GDM1 (cell line): ENCODE measurements at regions not wholly inside any gene's neighbourhood (a gene's known extent, or its start where the extent isn't known, plus 50 kb on each side); places are given as distances from the start of the nearest gene placed in this dataset.

Experiments used
- DNase-seq: peaks from one replicate; lab custom pipeline; 2025; lab: John Stamatoyannopoulos, UW

DNA sequence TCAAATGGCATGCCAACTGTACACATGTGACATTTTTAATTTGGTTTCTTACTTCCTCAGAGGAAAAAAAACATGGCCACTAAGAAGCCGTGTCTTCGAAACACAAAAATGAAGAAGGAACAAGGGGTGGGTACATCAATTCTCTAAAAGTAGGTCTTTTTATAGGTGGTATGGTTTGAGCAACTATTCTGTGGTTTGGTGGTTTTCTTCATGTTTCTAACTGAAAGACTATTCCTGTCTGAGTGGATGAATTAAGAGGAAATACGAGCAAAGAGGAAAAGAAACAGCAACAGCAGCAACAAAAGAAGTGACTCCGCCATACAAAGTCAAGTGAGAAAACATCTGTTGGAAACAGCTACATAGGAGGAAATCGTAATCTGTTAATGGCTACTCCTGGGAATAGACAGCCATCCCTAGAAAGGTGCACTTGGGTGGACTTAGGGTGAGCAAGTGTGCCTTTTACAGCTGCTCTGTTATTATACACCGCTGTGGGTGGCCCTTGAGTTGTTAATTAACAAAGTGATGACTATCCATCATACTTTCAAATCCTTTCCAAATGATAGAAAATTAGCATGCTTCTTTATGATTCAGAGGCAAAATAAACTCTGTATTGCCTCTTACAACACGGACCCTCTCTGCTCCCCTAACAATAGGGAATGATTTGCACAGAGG, 575.8 kb downstream of the TLE1 start:
- peak; percentile 79 for DNase-seq

DNA sequence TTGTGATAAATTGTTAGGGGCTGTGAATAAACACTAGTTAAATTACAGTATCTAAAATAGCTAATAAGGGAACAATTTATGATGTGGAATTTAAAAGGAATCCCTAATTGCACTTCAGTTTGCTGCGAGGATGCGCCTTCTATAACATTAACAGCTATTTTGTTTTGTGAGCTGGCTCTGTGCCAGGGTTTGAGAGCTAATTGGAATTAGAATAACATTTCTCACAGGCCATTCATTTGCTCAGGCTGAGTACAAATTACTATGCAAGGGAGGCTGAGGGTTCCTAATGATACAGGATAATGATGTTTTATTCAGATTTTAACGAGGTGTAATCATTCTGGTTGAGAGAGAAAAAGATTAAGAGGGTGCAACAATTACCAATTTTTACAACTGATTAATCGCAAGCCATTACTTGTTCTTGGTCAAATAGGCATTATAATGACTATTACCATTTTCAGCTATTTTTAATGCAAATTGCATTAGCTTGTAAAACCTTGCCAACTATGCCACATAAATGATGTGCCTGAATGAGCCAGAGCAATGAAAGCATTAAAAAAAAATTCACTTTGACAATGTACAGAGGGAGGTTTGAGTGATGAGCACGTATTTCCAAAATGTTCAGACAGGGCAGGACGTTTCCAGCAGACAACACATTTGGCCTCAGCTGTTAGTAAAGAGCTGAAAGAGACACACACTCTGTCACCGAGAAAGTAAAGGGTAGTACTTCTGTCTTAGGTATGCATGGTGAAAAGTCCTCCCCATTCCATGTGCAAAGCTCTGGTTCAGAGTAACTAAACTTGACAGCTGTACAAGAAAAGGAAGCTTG, 576.5 kb downstream of the TLE1 start:
- DNase-seq, result no peak

DNA sequence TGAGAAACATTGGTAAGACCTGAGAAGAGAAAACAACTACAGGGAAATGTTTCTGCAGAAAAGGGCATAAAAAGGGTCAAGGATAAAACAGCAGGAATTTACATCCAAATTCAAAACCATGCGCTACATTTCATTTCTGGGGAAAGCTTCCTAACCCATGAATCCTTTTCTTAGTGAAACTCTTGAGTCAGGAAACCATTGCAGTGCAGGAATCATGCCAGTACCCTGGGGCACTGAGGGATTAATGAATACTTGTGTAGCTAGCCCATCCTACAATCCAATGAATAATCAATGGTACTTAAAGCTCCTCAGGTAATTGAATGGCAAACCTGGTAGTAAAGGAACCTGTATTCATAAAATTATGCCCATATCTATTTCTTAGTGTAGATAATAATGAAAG, 580.5 kb downstream of the TLE1 start:
- DNase-seq, result no peak

DNA sequence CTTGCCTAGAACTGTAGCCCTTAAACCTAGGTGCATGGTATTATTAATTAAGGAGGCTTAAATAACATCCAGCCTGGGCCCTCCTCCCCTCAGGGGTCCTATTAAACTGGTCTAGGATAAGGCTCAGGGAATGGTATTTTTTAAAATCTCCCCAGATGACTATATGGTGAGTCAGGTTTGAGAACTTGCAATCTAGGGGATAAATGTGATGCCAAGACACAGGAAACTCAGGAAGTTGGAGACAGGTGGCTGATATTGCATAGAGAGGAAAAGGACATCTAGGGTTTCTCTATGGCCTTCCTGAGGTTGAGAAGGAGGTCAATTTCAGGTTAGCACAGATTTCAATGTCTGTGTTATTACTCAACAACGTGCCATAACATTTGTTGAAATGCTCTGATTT, 581.0 kb downstream of the TLE1 start:
- no peak for DNase-seq

DNA sequence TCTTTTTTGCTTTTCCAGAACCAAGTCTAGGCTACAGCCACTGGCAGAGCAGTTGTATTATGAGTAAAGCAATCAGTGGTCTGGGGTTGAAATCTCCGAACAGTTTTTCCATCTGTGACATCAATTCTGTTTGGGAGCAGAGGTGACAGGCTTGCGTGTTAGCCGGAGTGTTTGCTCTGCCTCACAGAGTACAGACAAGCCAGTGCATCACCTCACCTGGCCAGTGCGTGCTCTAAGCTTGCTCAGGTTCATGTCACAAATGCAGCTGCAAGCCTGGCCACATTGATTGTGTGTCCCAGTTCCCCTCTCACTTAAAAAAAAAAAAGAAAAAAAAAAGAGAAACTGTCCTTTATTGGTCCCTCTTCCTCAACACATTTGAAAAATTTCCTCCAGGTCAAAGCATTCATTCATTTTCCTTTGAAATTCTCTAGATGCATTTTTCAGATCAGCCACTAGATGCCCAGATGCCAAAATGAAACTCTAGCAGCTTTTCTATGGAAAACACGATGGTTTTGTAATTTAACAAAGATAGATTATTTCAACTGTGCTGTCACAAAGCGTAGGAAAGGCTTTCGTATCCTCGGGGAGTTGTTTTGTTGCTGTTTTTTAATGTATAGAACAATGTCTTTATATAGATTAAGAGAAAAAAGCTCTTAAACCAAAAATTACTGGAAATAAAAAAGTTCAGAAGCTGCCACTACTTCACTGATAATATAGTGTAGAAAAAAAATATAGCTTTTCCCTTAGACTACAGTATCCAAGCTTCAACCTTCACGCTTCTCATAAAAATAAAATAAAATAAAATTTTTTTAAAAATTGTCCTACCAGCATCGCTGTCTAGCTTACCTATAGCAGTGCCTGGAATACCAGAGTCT, 585.5 kb downstream of the TLE1 start:
- DNase-seq, result no peak

DNA sequence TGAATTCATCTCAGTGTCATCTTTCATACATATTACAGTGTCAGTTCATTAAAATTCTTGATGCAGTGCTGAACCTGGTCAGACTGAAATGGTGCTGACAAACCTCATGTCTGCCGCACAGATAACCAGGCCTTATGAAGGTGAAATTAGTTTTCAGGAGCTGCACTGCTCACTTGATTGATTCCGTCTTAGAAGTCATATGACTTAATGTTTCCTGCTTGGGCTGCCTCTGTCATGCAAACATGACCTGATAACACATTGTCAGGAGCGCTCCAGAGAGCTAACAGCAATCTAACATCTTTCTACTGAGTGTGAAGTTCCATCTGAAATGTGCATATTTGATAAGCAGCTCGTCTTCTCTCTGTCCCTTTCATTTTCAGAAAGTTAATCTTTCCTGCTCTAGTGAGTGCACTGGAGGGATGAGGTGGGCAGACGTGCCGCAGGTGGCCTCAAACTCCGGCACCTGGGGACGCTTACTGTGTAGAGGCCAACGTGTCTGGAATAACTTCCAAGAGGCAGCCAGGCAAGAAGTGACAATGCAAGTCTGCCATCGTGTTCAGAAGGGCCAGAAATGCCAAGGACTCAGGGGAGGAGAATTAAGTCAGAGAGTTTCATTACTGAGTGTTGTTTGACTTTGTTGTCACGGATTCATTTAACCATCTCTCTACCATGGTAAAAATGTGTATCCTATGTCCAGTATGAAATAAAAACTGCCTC, 592.1 kb downstream of the TLE1 start:
- no peak for DNase-seq

DNA sequence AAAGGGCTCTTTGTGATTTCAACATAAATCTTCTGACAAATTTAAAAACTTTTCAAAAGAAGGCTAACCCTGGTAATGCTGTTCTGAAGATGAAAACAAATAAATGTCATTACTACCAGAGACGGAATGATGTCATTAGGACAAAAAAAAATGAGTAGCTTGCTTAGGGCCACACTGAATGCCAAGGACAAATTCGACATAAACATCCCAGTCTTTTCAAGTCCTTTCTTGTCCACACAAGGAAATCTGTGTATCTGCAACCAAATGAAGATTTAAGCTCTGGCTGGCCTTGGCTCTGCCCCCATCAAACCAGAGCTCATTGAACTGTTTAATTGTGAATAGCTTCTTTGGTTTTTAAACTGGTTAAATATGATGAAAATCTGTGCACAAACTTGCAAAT, 592.7 kb downstream of the TLE1 start:
- DNase-seq, result no peak

DNA sequence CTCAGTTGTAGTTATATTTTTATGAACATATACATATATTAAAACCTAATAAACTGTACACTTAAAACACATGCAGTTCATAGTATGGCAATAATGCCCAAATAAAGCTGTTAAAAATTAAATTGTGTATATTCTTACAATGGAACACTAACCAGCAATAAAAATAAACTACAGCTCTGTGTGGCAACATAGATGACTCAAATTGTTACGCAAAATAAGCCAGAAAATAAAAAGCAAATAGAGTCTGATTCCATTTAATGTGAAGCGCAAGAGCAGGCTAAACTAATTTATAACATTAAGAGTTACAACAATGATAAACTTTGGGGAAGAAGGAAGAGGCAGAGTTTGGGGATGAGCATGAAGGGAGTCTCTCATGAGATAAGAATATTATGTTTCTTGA, 597.3 kb downstream of the TLE1 start:
- no peak for DNase-seq

DNA sequence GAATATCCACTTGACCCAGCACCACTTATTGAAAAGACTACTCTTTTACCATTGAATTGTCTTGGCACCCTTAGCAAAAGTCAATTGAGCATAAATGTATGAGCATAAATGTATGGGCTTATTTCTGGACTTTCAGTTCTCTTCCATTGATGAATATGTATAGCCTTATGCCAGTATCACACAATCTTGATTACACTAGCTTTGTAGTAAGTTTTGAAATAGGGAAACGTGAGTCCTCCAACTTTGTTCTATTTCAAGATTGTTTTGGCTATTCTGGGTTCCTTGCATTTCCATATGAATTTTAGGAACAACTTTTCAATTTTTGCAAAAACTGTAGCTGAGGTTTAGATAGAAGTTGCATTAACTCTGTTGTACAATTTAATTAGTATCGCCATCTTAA, 601.0 kb downstream of the TLE1 start:
- DNase-seq, result no peak

DNA sequence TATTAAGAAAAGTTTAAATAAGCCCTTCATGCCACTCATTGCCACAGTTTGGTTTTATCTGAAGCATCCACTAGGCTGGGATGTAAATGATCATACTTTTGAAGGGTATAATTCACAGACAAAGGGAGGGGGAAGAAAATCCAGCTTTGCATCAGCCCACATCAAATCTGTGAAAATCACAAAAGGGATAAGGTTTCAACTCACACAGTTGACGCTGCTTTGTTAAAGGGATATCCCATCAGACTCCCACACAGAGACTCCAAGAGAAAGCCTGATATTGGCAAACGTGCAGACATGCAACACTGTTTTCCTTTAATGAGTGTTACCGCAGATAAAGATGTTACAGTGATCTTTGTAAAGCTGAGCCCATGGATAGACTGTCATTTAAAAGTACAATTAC, 602.9 kb downstream of the TLE1 start:
- no peak for DNase-seq

DNA sequence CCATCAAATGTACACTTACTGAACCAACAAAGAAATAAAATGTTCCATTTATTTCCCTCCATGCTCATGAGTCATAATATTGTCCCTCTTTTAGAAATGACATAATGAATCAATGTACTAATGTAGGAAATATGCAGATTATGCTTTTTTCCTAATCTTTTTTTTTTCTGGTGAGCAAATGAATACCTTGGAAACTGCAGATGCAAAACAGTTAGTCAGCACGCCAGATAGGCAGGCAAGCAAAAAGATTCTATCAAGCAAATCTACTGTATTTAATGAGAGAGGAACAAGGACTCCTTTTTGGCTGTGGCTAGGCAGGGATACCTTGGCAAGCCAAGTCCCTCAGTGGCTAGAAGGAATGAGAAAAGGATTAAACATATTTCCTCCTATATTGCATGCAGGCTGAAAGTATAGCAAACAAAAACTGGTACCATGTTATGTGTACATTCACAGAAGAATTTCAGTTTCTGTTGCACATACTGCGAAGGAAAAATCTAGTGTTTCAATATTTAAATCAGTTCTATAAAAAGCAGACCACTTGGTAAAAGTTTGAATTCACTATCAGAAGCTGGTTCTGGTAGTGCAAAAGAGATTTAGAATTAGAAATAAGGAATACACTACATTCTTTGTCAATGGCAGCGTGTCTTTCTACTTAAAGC, 605.4 kb downstream of the TLE1 start:
- no peak for DNase-seq

DNA sequence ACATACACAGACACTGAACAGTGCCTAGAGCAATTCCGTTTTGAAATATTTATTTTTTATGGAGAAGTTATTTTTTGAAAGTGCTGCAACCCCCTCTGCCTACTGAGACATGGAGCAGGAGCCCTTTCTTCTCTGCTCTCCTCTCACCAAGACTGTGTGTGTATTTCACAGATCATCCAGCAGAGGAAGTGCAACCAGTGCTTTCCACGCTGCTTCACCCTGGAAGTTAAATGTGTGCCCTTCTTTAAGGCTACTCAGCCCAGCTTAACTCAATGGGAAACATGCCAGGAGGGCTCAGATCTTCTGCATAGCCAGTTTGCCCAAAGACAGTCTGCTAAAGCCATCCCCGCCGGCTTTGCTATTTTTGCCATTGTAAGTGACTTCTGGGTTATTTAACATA, 606.3 kb downstream of the TLE1 start:
- DNase-seq, result no peak

DNA sequence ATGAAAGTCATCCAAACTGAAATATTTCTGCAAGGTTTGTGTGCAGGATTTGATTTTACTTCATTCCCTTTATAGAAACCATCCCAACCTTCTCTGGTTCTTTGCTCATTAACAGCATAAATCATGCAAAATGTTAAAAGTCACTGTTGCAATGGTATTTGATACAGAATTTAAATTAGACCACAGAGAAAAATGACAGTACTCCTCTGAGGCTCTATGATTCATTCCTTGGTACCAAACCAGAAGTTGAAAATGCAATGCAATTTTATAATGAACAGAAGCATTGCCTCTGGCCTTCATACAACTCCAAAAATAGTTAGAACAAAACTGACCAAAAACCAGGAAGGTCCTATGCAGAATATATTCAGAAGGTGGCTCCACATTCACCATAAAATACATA, 607.1 kb downstream of the TLE1 start:
- DNase-seq, result no peak

DNA sequence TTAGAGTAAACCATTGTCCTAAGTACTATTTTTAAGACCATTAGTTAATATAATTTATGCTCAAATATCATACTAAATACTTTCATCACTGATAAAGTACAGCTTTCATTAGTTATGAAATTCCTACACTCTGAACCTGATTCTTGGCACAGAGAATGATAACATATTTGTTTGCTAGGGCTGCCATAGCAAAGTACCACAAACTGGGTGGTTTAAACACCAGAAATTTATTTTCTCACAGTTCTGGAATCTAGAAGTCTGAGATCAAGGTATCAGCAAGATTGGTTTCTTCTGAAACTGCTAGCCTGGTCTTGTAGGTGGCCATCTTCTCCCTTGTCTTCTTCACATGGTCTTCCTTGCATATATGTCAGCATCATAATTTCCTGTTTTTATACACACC, 608.4 kb downstream of the TLE1 start:
- DNase-seq, result no peak

DNA sequence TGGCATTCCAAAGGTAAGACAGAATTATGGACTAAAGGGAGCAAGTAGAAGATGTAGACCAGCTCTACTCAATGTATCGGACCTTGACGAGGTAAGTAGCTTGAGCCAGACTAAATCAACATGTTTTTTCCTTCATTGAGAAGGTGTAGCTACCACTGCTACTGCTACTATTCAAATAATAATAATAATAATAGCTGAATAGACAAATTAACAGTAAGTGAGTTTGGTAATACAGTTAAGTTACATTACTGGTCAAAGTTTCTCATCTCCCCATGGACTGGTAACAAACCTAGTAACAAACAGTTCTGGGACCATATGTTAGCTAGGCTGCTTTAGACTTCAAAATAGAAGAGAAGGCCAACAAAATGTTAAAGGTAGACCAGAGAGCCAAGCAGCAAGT, 609.2 kb downstream of the TLE1 start:
- DNase-seq, result no peak

DNA sequence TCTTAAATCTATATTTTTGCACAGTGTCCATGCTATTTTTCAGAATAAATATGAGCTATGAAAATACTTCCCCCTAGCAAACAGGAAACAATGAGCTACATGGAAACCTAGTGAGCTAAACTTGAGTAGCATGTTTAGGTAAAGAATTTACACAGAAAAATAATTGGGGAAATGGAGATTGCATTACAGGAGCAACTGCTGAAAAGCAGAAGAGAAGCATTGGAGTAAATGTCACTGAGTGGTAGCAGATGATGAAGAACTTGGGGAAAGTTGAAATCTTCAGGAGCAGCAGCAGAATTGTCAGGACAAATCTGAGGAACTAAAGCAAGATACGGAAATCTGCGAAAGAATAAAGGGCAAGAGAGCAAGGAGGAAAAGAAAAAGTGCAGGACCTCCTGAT, 610.3 kb downstream of the TLE1 start:
- DNase-seq, result no peak

DNA sequence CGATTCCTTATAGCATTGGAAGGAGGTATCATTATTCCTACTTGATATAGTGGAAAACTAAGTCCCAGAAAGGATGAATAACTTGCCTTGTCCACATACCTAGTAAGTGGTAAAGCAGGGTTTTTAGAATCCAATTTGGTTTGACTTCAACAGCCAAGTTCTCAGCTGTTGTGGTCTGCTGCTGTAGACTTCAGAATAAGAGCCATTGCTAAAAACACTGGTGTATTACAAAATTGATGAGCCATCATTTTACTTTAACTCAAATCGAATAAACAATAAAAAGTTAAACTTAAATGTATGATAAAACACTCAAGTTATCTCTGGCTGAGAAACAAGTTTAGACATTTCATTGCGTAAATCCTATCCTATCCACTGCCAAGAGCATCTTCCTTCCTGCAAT, 610.8 kb downstream of the TLE1 start:
- no peak for DNase-seq

DNA sequence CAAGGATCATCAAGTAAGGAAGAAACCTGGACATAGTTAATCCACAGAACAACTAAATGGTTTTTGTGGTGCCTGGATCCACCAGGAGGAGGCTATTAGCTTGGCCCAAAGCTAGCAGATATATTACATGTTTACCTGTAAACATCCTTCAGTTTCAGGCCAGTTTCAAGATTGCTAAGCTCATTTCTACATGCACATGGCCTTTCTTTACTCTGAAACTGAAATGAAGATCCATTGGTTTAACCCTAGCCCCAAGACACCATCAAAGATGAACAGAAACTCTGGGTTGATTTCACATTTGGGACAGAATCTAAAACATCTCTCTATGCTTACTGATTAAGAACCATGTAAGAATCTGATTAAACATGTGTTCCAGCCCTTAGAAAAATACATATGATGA, 611.8 kb downstream of the TLE1 start:
- DNase-seq, result no peak

DNA sequence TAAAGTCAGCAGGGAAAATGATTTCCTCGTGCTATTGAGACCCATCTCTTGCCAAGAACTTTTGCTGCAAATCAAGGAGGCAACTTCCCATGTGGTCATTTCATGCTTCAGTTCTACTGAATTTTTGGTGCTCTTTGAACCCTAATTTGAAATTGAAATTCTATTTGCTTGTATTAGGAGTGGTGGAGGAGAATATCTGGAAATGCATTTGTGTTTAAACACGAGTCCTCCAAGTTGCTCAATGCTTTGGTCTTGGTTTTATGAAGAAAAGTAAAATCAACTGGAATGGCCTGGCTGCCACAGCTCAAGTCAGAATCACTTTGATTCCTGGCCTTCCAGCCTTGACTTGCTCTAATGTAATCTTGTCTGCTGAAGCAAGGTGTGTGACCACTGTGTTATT, 613.2 kb downstream of the TLE1 start:
- DNase-seq, result no peak

DNA sequence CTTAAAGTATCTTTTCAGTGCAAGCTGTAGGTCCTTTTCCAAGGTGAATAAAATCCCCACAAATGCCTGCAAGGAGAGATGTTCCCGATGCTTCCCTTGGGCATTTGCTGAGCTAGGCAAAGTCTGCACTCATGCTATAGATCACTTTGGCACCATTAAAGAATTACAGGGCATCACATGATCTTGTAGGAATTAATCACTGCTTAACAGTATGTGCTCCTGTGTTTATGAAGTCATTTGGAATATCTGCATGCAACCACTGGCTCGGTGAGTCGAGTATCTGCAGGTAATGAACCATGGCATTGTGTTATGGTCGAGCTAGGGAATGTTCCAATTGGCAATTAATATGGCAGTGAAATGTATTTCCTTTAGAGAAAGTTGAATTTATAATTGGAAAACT, 615.1 kb downstream of the TLE1 start:
- DNase-seq, result no peak

DNA sequence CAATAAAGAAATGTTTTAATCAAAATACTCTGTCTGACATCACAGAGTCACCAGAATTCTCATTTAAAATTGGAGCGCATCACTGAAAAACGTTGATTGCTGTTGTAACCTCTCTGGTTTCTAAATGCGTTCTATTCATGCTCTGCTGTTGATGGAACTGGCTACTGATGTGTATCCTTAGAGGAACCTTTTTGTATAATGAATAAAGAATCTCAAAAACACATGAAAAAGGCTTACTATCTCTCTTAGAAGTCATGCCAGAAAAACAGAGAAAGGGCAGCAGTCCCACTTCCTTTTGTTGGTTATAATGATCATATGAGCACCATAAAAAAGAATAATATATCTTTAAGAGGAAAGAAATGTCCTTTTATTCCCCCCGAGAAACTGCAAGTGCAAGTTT, 615.5 kb downstream of the TLE1 start:
- no peak for DNase-seq

DNA sequence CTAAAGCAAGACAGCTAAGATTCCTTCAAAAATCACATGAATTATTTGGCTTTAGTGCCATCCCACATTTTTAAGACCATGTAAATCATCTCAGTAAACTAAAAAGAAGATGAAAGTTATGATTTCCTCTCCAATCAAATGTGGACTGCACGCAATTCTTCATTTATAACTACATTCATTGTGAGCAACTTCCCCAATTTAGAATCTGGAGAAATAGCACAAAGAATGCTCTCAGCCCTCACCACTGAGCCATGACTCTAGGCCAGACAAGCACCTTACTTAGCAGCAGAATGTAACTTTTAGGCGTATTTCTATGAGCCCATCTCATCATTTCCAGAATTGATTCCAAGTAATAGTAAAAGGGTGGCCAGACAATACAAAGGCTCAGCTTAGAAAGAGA, 616.6 kb downstream of the TLE1 start:
- no peak for DNase-seq
